CD4-positive, alpha-beta T cell (primary cell): ENCODE measurements at regions not wholly inside any gene's neighbourhood (a gene's known extent, or its start where the extent isn't known, plus 50 kb on each side); places are given as distances from the start of the nearest gene placed in this dataset.

ENCODE experiments used
- ATAC-seq: fragments of 200-7000 bp; cut with Tn5 transposase; one replicate; pipeline ENCODE4 v1.10.0; 2022; ENCODE audit warnings: mild to moderate bottlenecking; ENCODE audit not compliant: poor library complexity
- CTCF ChIA-PET: fragments of 350-600 bp; sonication (Branson Sonifier 250); formaldehyde crosslinking; loops from one replicate; lab custom pipeline; 2021; ENCODE audit warnings: antibody characterized with exemption, inconsistent platforms; lab: Charles Lee
- POLR2A ChIA-PET: fragments of 350-600 bp; sonication (Branson Sonifier 250); formaldehyde crosslinking; loops from one replicate; lab custom pipeline; 2021; ENCODE audit warnings: antibody characterized with exemption, inconsistent platforms; lab: Charles Lee
- DNase-seq, 14 experiments: peaks; one replicate each; pipeline ENCODE4 v3.0.0-alpha.2; 2013 to 2020; ENCODE audit warnings: mixed read lengths in 2 of 14
- H3K27ac ChIP-seq, 2 donors: one replicate each; pipeline versions ENCODE4 v1.5.1 to v1.7.0; 2013; ENCODE audit warnings: low read length in 2 of 2, low read depth in 1 of 2, mild to moderate bottlenecking in 1 of 2
- H3K27me3 ChIP-seq, 2 experiments: 1 replicate in 1 of 2; 2 replicates in 1 of 2; pipeline versions ENCODE4 v1.6.1 to v1.7.0; 2013; ENCODE audit warnings: low read length in 2 of 2, control low read depth in 1 of 2, mild to moderate bottlenecking in 1 of 2, moderate library complexity in 1 of 2; ENCODE audit not compliant: insufficient read depth in 2 of 2, control insufficient read depth in 1 of 2
- H3K36me3 ChIP-seq: one replicate; pipeline ENCODE4 v1.6.1; 2013; ENCODE audit warnings: low read length, control low read depth; ENCODE audit not compliant: insufficient read depth
- H3K4me1 ChIP-seq: one replicate; pipeline ENCODE4 v1.6.1; 2013; ENCODE audit warnings: low read length, control low read depth; ENCODE audit not compliant: insufficient read depth
- H3K4me3 ChIP-seq: one replicate; pipeline ENCODE4 v1.5.1; 2013; ENCODE audit warnings: mild to moderate bottlenecking, low read length, moderate library complexity
- H3K9me3 ChIP-seq, 2 experiments: 1 replicate in 1 of 2; 2 replicates in 1 of 2; pipeline versions ENCODE4 v1.6.1 to v1.7.0; 2013; ENCODE audit warnings: low read length in 2 of 2, mild to moderate bottlenecking in 2 of 2, control low read depth in 1 of 2, moderate library complexity in 1 of 2; ENCODE audit not compliant: control insufficient read depth in 1 of 2, insufficient read depth in 1 of 2
- H3K27ac Mint-ChIP-seq: one replicate; pipeline ENCODE4 v1.8.0; 2020; ENCODE audit warnings: mixed read lengths
- H3K27me3 Mint-ChIP-seq: one replicate; pipeline ENCODE4 v1.8.0; 2021; ENCODE audit warnings: mixed read lengths
- H3K36me3 Mint-ChIP-seq: one replicate; pipeline ENCODE4 v1.8.0; 2021; ENCODE audit warnings: low read depth, mixed read lengths
- H3K4me1 Mint-ChIP-seq: one replicate; pipeline ENCODE4 v1.8.0; 2021; ENCODE audit warnings: low read depth, mixed read lengths
- H3K4me3 Mint-ChIP-seq: one replicate; pipeline ENCODE4 v1.8.0; 2020; ENCODE audit warnings: mild to moderate bottlenecking, mixed read lengths
- H3K9me3 Mint-ChIP-seq: one replicate; pipeline ENCODE4 v1.8.0; 2020; ENCODE audit warnings: mixed read lengths
- intact Hi-C, 2 experiments: fragments of 100-400 bp; cut with DNase I in 1 of 2; cut with micrococcal nuclease in 1 of 2; formaldehyde crosslinking; loops; one replicate each; pipeline versions ENCODE4 v1.15.1 to v1.9.0; 2023 to 2025; cut with DNase I, micrococcal nuclease
- TF ChIP-seq, protein P1 (sequence below): fragments of 200-600 bp; IDR thresholded peaks from one replicate; pipeline ENCODE4 v1.8.0; 2022; ENCODE audit warnings: antibody characterized with exemption, mild to moderate bottlenecking

DNA sequence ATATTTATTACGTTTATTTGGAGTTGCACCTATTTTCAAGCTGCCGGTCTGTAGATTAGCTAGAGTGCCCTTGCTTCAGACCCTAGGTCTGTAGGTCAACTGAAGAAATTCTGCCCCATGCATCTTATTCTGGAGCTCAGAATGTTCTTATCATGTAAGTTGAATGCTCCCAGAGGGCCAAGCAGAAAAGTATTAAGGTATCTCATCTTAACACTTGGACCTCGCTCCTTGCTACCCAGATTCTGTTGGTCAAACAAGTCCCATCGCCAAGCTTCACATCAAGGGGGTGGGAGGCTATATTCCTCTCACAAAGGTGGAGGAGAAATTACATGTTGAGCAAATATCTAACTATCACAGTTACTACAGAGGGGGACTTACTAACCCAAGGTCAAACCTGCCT, 187.7 kb downstream of the C1orf94 start:
- ATAC-seq: no peak
- Histone ChIP-seq H3K36me3 (no peaks in the 10 kb centered on the region), H3K4me3 (no peak overlapping the region), H3K27ac (no peak overlapping the region), H3K4me1 (no peaks in the 10 kb centered on the region), H3K9me3 (peaks cover 0 to 3% of the 10 kb centered on the region in 2 experiments), H3K27me3 (peaks cover 4 to 8% of the 10 kb centered on the region in 2 experiments)
- H3K36me3 Mint-ChIP-seq: no peaks in the 10 kb centered on the region
- H3K4me1 Mint-ChIP-seq: no peaks in the 10 kb centered on the region
- no peak overlapping the region for H3K27ac Mint-ChIP-seq
- no peaks in the 10 kb centered on the region for H3K9me3 Mint-ChIP-seq
- H3K4me3 Mint-ChIP-seq: no peak overlapping the region
- intact Hi-C loops: no loop called here
- POLR2A ChIA-PET: no interaction called here
- DNase-seq: no peak
- TF ChIP-seq, protein P1, sequence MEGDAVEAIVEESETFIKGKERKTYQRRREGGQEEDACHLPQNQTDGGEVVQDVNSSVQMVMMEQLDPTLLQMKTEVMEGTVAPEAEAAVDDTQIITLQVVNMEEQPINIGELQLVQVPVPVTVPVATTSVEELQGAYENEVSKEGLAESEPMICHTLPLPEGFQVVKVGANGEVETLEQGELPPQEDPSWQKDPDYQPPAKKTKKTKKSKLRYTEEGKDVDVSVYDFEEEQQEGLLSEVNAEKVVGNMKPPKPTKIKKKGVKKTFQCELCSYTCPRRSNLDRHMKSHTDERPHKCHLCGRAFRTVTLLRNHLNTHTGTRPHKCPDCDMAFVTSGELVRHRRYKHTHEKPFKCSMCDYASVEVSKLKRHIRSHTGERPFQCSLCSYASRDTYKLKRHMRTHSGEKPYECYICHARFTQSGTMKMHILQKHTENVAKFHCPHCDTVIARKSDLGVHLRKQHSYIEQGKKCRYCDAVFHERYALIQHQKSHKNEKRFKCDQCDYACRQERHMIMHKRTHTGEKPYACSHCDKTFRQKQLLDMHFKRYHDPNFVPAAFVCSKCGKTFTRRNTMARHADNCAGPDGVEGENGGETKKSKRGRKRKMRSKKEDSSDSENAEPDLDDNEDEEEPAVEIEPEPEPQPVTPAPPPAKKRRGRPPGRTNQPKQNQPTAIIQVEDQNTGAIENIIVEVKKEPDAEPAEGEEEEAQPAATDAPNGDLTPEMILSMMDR: no peak
- peaks cover 74% of the 10 kb centered on the region for H3K27me3 Mint-ChIP-seq
- CTCF ChIA-PET: no interaction called here

DNA sequence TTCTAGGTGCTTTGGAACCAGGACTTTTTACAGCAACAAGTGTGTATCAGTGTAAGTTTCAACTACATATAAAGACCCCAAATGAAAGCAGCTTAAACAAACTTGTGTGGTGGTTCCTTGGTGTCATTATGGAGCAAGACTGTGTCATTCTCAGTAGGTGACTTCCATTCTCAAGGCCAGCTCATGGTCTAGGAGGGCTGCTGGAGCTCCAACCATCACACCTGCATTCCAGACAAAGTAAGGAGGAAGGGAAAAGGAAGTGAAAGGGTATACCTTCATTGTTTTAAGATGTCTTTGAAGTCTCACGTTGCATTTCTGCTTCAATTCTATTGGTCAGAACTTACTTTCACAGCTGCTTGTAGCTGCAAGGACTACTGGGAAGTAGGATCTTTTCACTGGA, 188.6 kb downstream of the C1orf94 start:
- intact Hi-C loops: no loop called here
- Histone ChIP-seq H3K4me1 (no peaks in the 10 kb centered on the region), H3K9me3 (peaks cover 0 to 3% of the 10 kb centered on the region in 2 experiments), H3K27me3 (peaks cover 5 to 7% of the 10 kb centered on the region in 2 experiments), H3K27ac (no peak overlapping the region), H3K4me3 (no peak overlapping the region), H3K36me3 (no peaks in the 10 kb centered on the region)
- H3K4me1 Mint-ChIP-seq: no peaks in the 10 kb centered on the region
- no peaks in the 10 kb centered on the region for H3K9me3 Mint-ChIP-seq
- DNase-seq (no peak), ATAC-seq (no peak)
- TF ChIP-seq, protein P1: no peak
- peaks cover 71% of the 10 kb centered on the region for H3K27me3 Mint-ChIP-seq
- no peak overlapping the region for H3K4me3 Mint-ChIP-seq
- no peak overlapping the region for H3K27ac Mint-ChIP-seq
- ChIA-PET POLR2A (no interaction called here), CTCF (no interaction called here)
- H3K36me3 Mint-ChIP-seq: no peaks in the 10 kb centered on the region

DNA sequence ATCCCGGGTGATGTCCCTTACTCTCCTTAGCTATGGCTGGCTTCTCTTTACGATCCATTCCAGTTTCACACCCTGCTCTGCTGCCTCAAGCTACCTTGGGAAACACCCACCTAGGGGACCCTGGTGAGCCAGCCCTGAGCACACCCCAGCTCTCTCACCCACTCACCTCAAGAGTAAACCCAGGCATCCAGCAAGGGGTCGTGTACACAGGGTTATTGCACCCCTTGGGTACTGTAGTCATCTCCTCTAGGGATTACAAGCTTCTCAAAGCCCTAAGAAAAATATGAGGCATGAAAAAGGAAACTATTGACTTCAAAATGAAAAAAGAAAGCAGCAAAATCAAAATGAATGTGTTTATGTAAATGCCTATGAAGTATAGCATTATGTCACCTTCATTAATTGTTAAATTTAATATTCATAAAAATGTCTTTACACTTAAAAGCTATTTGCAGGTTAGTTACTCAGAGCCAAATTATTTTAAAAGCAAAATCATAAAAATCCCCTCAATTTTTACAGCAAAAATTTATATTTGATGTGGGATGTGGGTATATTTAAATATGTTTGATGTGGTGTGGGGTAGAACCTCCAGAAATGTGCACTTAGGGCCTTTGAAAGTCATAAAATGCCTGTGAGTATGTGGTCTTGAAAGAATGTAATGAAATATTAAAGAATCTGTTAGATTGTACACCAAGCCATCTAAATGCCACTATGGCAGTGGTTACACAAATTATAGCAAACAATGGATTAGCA, 190.3 kb downstream of the C1orf94 start:
- DNase-seq (no peak), ATAC-seq (no peak)
- Histone ChIP-seq H3K4me1 (no peaks in the 10 kb centered on the region), H3K27ac (no peak overlapping the region), H3K9me3 (peaks cover 0 to 3% of the 10 kb centered on the region in 2 experiments), H3K4me3 (no peak overlapping the region), H3K27me3 (peaks cover 6% of the 10 kb centered on the region in 2 experiments), H3K36me3 (no peaks in the 10 kb centered on the region)
- Mint-ChIP-seq H3K36me3 (no peaks in the 10 kb centered on the region), H3K27me3 (peaks cover 68% of the 10 kb centered on the region), H3K4me3 (no peak overlapping the region), H3K9me3 (no peaks in the 10 kb centered on the region), H3K27ac (no peak overlapping the region), H3K4me1 (no peaks in the 10 kb centered on the region)
- TF ChIP-seq, protein P1: no peak
- intact Hi-C loops: no loop called here
- ChIA-PET CTCF (no interaction called here), POLR2A (no interaction called here)
